GM12878 (cell line): ENCODE measurements at regions not wholly inside any gene's neighbourhood (a gene's known extent, or its start where the extent isn't known, plus 50 kb on each side); places are given as distances from the start of the nearest gene placed in this dataset.

Experiments
- ATAC-seq: fragments of 200-7000 bp; cut with Tn5 transposase; 3 replicates; pipeline ENCODE4 v1.9.1; 2020; ENCODE audit warnings: mild to moderate bottlenecking, moderate library complexity
- BruUV-seq: library from RNA; stranded (reverse); fragments of 400-500 nt; replicated peaks from 2 replicates; lab custom pipeline; 2021; lab: Mats Ljungman, UMichigan
- CTCF ChIA-PET: fragments of 300-600 bp; sonication (Branson Sonifier 250); formaldehyde crosslinking; extraction: SDS; loops from one replicate; lab custom pipeline; 2021; ENCODE audit warnings: inconsistent platforms; lab: Yijun Ruan, JAX
- POLR2A ChIA-PET: fragments of 350-600 bp; formaldehyde crosslinking; extraction: SDS; loops from one replicate; lab custom pipeline; 2021; ENCODE audit warnings: inconsistent platforms; lab: Charles Lee
- RAD21 ChIA-PET: fragments of 300-600 bp; sonication (Branson Sonifier 250); formaldehyde crosslinking; loops from one replicate; lab custom pipeline; 2023; ENCODE audit warnings: antibody characterized with exemption; ENCODE audit not compliant: unreplicated experiment; lab: Charles Lee
- SMC1A ChIA-PET: fragments of 300-600 bp; sonication (Branson Sonifier 250); formaldehyde crosslinking; loops from one replicate; lab custom pipeline; 2023; ENCODE audit not compliant: unreplicated experiment, uncharacterized antibody; lab: Charles Lee
- DNase-seq: peaks from one replicate; pipeline ENCODE4 v3.0.0-alpha.2; 2011; ENCODE audit warnings: low read depth, low spot score
- FAIRE-seq: peaks from 3 replicates; lab custom pipeline; 2011; peaks lifted over from hg19 to GRCh38; lab: Jason Lieb, UNC
- H2AFZ ChIP-seq: 2 replicates; pipeline ENCODE4 v1.6.0; 2011; ENCODE audit warnings: low read depth, low read length, control low read depth; ENCODE audit not compliant: control insufficient read depth
- H3K27ac ChIP-seq: 2 replicates; pipeline ENCODE4 v1.5.1; 2011; ENCODE audit warnings: control low read depth; ENCODE audit not compliant: control insufficient read depth, insufficient read depth
- H3K27me3 ChIP-seq, 2 experiments: replicated peaks in 1 of 2; 2 replicates each; pipeline versions ENCODE4 v1.6.0 to v1.6.1; 2011; ENCODE audit warnings: low read length in 1 of 2; ENCODE audit not compliant: control insufficient read depth in 2 of 2, insufficient read depth in 2 of 2
- H3K36me3 ChIP-seq, 2 experiments: 2 replicates each; pipeline ENCODE4 v1.5.1; 2011; ENCODE audit warnings: low read length in 1 of 2; ENCODE audit not compliant: control insufficient read depth in 2 of 2, insufficient read depth in 2 of 2
- H3K4me1 ChIP-seq: 2 replicates; pipeline ENCODE4 v1.6.1; 2011; ENCODE audit warnings: mild to moderate bottlenecking, low read length, moderate library complexity, mixed read lengths; ENCODE audit not compliant: control insufficient read depth, insufficient read depth
- H3K4me2 ChIP-seq: 2 replicates; pipeline ENCODE4 v1.6.0; 2011; ENCODE audit warnings: control low read depth; ENCODE audit not compliant: control insufficient read depth, insufficient read depth
- H3K4me3 ChIP-seq: fragments of 200-600 bp; sonication (generic); 2 replicates; pipeline ENCODE4 v1.5.1; 2016
- H3K79me2 ChIP-seq: 2 replicates; pipeline ENCODE4 v1.6.0; 2011; ENCODE audit warnings: low read length; ENCODE audit not compliant: control insufficient read depth, insufficient read depth
- H3K9ac ChIP-seq: 2 replicates; pipeline ENCODE4 v1.8.0; 2011; ENCODE audit warnings: low read length, control low read depth, mixed read lengths; ENCODE audit not compliant: control insufficient read depth, insufficient read depth
- H3K9me3 ChIP-seq: replicated peaks from 3 replicates; pipeline ENCODE4 v1.5.1; 2011; ENCODE audit warnings: mild to moderate bottlenecking, low read length; ENCODE audit not compliant: control insufficient read depth, insufficient read depth
- H4K20me1 ChIP-seq: 2 replicates; pipeline ENCODE4 v1.6.0; 2011; ENCODE audit not compliant: control insufficient read depth, insufficient read depth
- BCL3 ChIP-seq: IDR thresholded peaks from 2 replicates; pipeline ENCODE4 v1.6.1; 2011; ENCODE audit warnings: borderline replicate concordance, low read depth, mild to moderate bottlenecking, moderate library complexity, low read length; ENCODE audit not compliant: insufficient read depth, poor library complexity, severe bottlenecking
- CREM ChIP-seq: IDR thresholded peaks from 2 replicates; pipeline ENCODE4 v1.6.1; 2014; ENCODE audit warnings: antibody characterized with exemption, low read depth
- IRF4 ChIP-seq: IDR thresholded peaks from 2 replicates; pipeline ENCODE4 v1.6.1; 2011; ENCODE audit warnings: low read depth, low read length
- MEF2B ChIP-seq: fragments of 450-650 bp; IDR thresholded peaks from 2 replicates; pipeline ENCODE4 v1.6.1; 2018; ENCODE audit warnings: mild to moderate bottlenecking, moderate library complexity; ENCODE audit not compliant: partially characterized antibody, poor library complexity, severe bottlenecking
- MLLT1 ChIP-seq: fragments of 450-650 bp; IDR thresholded peaks from 2 replicates; pipeline ENCODE4 v1.6.1; 2016; ENCODE audit warnings: mild to moderate bottlenecking
- NFYA ChIP-seq: IDR thresholded peaks from 2 replicates; pipeline ENCODE4 v1.6.1; 2011; ENCODE audit warnings: low read depth, mild to moderate bottlenecking, low read length, improper control_type of control experiment, borderline replicate concordance
- NKRF ChIP-seq: fragments of 450-650 bp; conservative IDR thresholded peaks from 2 replicates; pipeline ENCODE4 v1.6.1; 2017; ENCODE audit warnings: mild to moderate bottlenecking, moderate library complexity
- PAX5 ChIP-seq: IDR thresholded peaks from 2 replicates; pipeline ENCODE4 v1.6.1; 2011; ENCODE audit warnings: low read depth, low read length, borderline replicate concordance
- POLR2AphosphoS2 ChIP-seq: IDR thresholded peaks from 2 replicates; pipeline ENCODE4 v1.6.1; 2011; ENCODE audit warnings: low read depth, mild to moderate bottlenecking, low read length, improper control_type of control experiment, moderate library complexity
- SIN3A ChIP-seq: IDR thresholded peaks from 2 replicates; pipeline ENCODE4 v1.6.1; 2012; ENCODE audit warnings: low read depth, low read length, improper control_type of control experiment
- YY1 ChIP-seq: IDR thresholded peaks from 2 replicates; pipeline ENCODE4 v1.6.1; 2011; ENCODE audit warnings: low read depth, mild to moderate bottlenecking, low read length
- ZNF384 ChIP-seq: IDR thresholded peaks from 2 replicates; pipeline ENCODE4 v1.6.1; 2012; ENCODE audit warnings: low read depth, mild to moderate bottlenecking, low read length, improper control_type of control experiment, borderline replicate concordance
- WGBS: methylation state at CpG from one replicate; pipeline ENCODE4 v1.1.6; 2016; ENCODE audit warnings: low lambda C conversion rate; ENCODE audit not compliant: insufficient replicate concordance, insufficient coverage; ENCODE audit errors: missing lambda C conversion rate; 5-methylcytosine and 5-hydroxymethylcytosine counted together
- in situ Hi-C: fragments of 300-500 bp; cut with MboI; formaldehyde crosslinking; loops from 9 replicates; pipeline ENCODE4 v1.14.3; 2018; ENCODE audit warnings: mixed read lengths
- intact Hi-C: fragments of 100-400 bp; cut with micrococcal nuclease; formaldehyde crosslinking; loops from one replicate; pipeline ENCODE4 v1.14.2; 2022; ENCODE audit not compliant: unreplicated experiment
- TF ChIP-seq, protein P1 (sequence below): fragments of 450-650 bp; IDR thresholded peaks from 2 replicates; pipeline ENCODE4 v1.6.1; 2018; ENCODE audit warnings: borderline replicate concordance, mild to moderate bottlenecking; ENCODE audit not compliant: partially characterized antibody

- no peak for TF ChIP-seq BCL3
- no peak for TF ChIP-seq ZNF384
- TF ChIP-seq CREM, result no peak
- no peak for TF ChIP-seq SIN3A
- no peak for TF ChIP-seq MLLT1
- no peak for TF ChIP-seq POLR2AphosphoS2
- TF ChIP-seq NKRF, result no peak
Observed at GRCh38 chr5:107320846-107321245, 349.9 kb downstream of the EFNA5 start (continued).

GRCh38 chr5:107320376-107320775 is 350.4 kb downstream of the EFNA5 start:
- H3K36me3 ChIP-seq, result no peaks in the 10 kb centered on the region
- ChIA-PET POLR2A (no interaction called here), RAD21 (interaction anchor here (1.6 kb wide), 1 partner anchor 9 kb away, joined by 5 read pairs; no protein-coding TSS in a partner anchor), SMC1A (interaction anchor here (1.2 to 2.5 kb wide), 7 partner anchors 10 to 57 kb away, joined by 3 to 11 read pairs (median 3); no protein-coding TSS in a partner anchor), CTCF (interaction anchor here (1.1 to 1.4 kb wide), 2 partner anchors 18 to 217 kb away, joined by 3 read pairs; no protein-coding TSS in a partner anchor)
- no peak for DNase-seq
- H3K27me3 ChIP-seq, result peaks cover 0 to 2% of the 10 kb centered on the region in 2 experiments; a peak in 1 of 4 replicates
- H4K20me1 ChIP-seq, result no peaks in the 10 kb centered on the region
- H3K9me3 ChIP-seq, result no peaks in the 10 kb centered on the region
- no peak for ATAC-seq
- H3K4me3 ChIP-seq, result no peak overlapping the region
- no peak overlapping the region for H3K9ac ChIP-seq
- intact Hi-C loops, result no loop called here
- no peak overlapping the region for H3K4me2 ChIP-seq
- H3K4me1 ChIP-seq, result no peaks in the 10 kb centered on the region
- no peak overlapping the region for H2AFZ ChIP-seq
- 20% methylated on average over 2 of the region's 2 CpGs for WGBS
- FAIRE-seq, result no peak
- in situ Hi-C loops, result no loop called here
- H3K27ac ChIP-seq, result no peak overlapping the region
- no TSS peak for BruUV-seq
- H3K79me2 ChIP-seq, result no peaks in the 10 kb centered on the region
- TF ChIP-seq IRF4, result no peak
- no peak for TF ChIP-seq MEF2B
- no peak for TF ChIP-seq NFYA
- TF ChIP-seq, protein P1, sequence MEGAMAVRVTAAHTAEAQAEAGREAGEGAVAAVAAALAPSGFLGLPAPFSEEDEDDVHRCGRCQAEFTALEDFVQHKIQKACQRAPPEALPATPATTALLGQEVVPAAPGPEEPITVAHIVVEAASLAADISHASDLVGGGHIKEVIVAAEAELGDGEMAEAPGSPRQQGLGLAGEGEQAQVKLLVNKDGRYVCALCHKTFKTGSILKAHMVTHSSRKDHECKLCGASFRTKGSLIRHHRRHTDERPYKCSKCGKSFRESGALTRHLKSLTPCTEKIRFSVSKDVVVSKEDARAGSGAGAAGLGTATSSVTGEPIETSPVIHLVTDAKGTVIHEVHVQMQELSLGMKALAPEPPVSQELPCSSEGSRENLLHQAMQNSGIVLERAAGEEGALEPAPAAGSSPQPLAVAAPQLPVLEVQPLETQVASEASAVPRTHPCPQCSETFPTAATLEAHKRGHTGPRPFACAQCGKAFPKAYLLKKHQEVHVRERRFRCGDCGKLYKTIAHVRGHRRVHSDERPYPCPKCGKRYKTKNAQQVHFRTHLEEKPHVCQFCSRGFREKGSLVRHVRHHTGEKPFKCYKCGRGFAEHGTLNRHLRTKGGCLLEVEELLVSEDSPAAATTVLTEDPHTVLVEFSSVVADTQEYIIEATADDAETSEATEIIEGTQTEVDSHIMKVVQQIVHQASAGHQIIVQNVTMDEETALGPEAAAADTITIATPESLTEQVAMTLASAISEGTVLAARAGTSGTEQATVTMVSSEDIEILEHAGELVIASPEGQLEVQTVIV, result no peak
- TF ChIP-seq PAX5, result no peak
- no peak for TF ChIP-seq YY1
